Glutamatergic neuron (in vitro differentiated cells): ENCODE measurements at regions not wholly inside any gene's neighbourhood (a gene's known extent, or its start where the extent isn't known, plus 50 kb on each side); places are given as distances from the start of the nearest gene placed in this dataset.

ENCODE experiments used
- DNase-seq: peaks from one replicate; pipeline ENCODE4 v3.0.0; 2022
- H3K27ac Mint-ChIP-seq: one replicate; pipeline ENCODE4 v1.8.0; 2020; ENCODE audit warnings: mild to moderate bottlenecking, mixed read lengths, inconsistent platforms; ENCODE audit not compliant: unreplicated experiment
- H3K27me3 Mint-ChIP-seq: one replicate; pipeline ENCODE4 v1.8.0; 2020; ENCODE audit warnings: mild to moderate bottlenecking, moderate library complexity, mixed read lengths, inconsistent platforms; ENCODE audit not compliant: unreplicated experiment
- H3K36me3 Mint-ChIP-seq: one replicate; pipeline ENCODE4 v1.8.0; 2020; ENCODE audit warnings: mild to moderate bottlenecking, mixed read lengths, inconsistent platforms; ENCODE audit not compliant: unreplicated experiment
- H3K4me1 Mint-ChIP-seq: one replicate; pipeline ENCODE4 v1.8.0; 2020; ENCODE audit warnings: mild to moderate bottlenecking, low read depth, mixed read lengths, inconsistent platforms; ENCODE audit not compliant: unreplicated experiment
- H3K4me3 Mint-ChIP-seq: one replicate; pipeline ENCODE4 v1.8.0; 2020; ENCODE audit warnings: mild to moderate bottlenecking, mixed read lengths, inconsistent platforms; ENCODE audit not compliant: unreplicated experiment
- H3K9me3 Mint-ChIP-seq: one replicate; pipeline ENCODE4 v1.8.0; 2020; ENCODE audit warnings: mild to moderate bottlenecking, moderate library complexity, mixed read lengths, inconsistent platforms; ENCODE audit not compliant: unreplicated experiment
- TF ChIP-seq, protein P1 (sequence below): fragments of 200-600 bp; sonication (generic); IDR thresholded peaks from one replicate; pipeline ENCODE4 v1.5.0; 2021; ENCODE audit not compliant: partially characterized antibody, unreplicated experiment

DNA sequence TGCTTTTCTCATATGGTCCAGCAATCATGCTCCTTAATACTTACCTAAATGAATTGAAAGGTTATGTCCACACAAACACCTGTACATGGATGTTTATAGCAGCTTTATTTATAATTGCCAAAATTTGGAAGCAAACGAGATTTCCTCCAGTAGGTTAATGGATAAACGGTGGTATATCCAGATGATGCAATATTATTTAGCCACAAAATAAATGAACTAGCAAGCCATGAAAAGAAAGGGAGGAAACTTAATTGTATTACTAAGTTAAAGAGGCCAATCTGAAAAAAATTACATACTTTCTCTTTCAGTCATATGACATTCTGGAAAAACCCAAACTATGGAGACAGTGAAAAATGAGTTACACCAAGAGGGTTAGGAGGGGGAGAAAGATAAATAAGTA lies 76.3 kb upstream of the LRRC7 start:
- Mint-ChIP-seq H3K4me1 (no peaks in the 10 kb centered on the region), H3K4me3 (no peak overlapping the region), H3K36me3 (no peaks in the 10 kb centered on the region), H3K27ac (no peak overlapping the region), H3K27me3 (no peaks in the 10 kb centered on the region), H3K9me3 (no peaks in the 10 kb centered on the region)
- no peak for DNase-seq
- TF ChIP-seq, protein P1, sequence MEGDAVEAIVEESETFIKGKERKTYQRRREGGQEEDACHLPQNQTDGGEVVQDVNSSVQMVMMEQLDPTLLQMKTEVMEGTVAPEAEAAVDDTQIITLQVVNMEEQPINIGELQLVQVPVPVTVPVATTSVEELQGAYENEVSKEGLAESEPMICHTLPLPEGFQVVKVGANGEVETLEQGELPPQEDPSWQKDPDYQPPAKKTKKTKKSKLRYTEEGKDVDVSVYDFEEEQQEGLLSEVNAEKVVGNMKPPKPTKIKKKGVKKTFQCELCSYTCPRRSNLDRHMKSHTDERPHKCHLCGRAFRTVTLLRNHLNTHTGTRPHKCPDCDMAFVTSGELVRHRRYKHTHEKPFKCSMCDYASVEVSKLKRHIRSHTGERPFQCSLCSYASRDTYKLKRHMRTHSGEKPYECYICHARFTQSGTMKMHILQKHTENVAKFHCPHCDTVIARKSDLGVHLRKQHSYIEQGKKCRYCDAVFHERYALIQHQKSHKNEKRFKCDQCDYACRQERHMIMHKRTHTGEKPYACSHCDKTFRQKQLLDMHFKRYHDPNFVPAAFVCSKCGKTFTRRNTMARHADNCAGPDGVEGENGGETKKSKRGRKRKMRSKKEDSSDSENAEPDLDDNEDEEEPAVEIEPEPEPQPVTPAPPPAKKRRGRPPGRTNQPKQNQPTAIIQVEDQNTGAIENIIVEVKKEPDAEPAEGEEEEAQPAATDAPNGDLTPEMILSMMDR = no peak

DNA sequence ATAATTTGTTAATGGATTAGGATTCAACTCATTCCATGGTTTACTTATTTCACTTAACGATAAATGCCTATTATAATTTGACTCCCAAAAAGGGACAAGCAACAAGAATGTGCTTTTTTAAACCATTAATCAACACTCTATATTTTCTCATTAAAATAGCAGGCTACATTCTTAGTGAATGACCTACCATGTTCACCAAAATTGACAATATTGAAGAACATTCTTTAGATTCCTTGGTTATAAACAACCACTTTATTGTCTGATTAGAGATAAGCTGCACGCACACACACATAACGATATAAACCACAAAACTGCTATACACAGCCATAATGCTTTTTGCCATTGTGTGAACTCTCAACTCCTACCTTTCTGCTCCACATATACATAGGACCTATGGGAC lies 75.4 kb upstream of the LRRC7 start:
- no peak for DNase-seq
- Mint-ChIP-seq H3K4me3 (no peak overlapping the region), H3K27me3 (no peaks in the 10 kb centered on the region), H3K4me1 (no peaks in the 10 kb centered on the region), H3K36me3 (no peaks in the 10 kb centered on the region), H3K27ac (no peak overlapping the region), H3K9me3 (no peaks in the 10 kb centered on the region)
- TF ChIP-seq, protein P1 = no peak

DNA sequence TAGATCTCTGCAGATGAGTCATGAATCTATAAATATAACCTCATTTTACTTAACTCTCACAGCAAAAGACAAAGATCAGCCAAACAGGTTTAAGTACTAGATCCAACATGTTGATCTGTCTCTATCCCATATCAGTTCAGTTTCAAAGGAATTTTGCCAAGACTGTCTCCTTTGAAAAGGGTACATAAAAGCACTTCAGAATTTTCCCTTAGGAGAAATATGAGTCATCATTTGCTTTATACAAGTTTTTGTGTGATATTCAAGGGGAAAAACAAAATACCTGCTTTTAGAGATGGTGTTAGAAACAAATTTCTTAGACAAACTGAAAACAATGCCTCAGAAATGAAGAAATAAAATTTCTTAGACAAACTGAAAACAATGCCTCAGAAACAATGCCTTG lies 73.5 kb upstream of the LRRC7 start:
- H3K27ac Mint-ChIP-seq = no peak overlapping the region
- no peak overlapping the region for H3K4me3 Mint-ChIP-seq
- no peaks in the 10 kb centered on the region for H3K27me3 Mint-ChIP-seq
- no peaks in the 10 kb centered on the region for H3K4me1 Mint-ChIP-seq
- TF ChIP-seq, protein P1 = no peak
- H3K36me3 Mint-ChIP-seq = no peaks in the 10 kb centered on the region
- DNase-seq = no peak
- no peaks in the 10 kb centered on the region for H3K9me3 Mint-ChIP-seq

DNA sequence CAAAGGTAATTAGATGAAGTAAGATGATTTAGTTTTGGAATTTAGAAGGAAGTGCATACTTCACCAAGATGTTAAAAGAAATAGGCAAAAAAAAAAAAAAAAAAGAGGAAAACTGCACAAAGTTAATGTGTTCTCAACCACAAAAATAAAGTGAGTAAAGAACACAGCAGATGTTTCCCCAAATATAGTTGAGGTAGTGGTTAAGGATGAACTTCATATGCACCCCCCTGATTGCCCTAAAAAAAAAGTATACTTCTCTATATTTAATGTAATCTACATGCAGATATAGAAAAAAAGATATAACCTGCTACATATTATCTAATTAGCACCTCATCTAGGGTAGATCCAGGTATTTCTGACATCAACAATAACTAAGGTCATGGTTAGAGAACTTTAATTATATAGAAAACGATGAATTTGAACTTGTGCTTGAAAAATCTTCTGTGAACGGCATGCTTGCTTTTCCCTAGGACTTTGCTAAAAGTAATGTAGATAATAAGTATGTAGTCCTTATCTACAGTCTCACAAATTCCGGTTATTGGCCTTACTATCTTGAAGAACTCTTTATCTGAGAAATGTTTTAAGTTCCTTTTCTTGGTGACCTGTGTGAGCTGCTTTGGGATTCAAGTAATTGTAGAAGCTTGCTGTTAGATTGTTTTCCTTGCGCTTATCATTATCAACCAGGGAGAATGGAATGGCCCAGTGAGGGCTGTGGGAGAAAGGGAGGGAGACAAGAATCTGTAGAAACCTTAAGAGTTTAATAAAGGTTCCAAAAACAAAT lies 70.1 kb upstream of the LRRC7 start:
- no peaks in the 10 kb centered on the region for H3K4me1 Mint-ChIP-seq

DNA sequence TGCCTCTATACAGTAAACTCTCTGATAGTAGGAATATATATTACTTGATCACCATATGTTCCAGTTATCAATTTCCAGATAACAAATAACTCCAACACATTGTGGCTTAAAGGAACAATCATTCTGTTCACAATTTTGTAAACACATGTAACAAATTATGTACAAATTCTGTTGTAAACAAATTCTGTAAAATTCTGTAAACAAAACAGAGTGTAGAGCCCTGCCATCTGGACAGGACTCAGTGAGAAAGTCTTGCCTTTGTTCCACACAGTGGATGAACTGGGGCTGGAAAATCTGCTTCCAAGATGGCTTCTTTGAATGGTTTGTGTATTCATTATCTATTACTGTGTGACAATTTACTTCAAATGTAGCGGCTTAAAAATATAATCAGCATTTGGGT lies 69.0 kb upstream of the LRRC7 start:
- H3K4me3 Mint-ChIP-seq = no peak overlapping the region
- no peaks in the 10 kb centered on the region for H3K9me3 Mint-ChIP-seq
- H3K4me1 Mint-ChIP-seq = no peaks in the 10 kb centered on the region
- TF ChIP-seq, protein P1 = no peak
- no peaks in the 10 kb centered on the region for H3K27me3 Mint-ChIP-seq
- DNase-seq = no peak
- no peak overlapping the region for H3K27ac Mint-ChIP-seq
- no peaks in the 10 kb centered on the region for H3K36me3 Mint-ChIP-seq

More for the DNA sequence above, 70.1 kb upstream of the LRRC7 start:
- no peak for DNase-seq
- no peaks in the 10 kb centered on the region for H3K9me3 Mint-ChIP-seq
- H3K36me3 Mint-ChIP-seq = no peaks in the 10 kb centered on the region
- no peak overlapping the region for H3K4me3 Mint-ChIP-seq
- TF ChIP-seq, protein P1 = no peak
- H3K27me3 Mint-ChIP-seq = no peaks in the 10 kb centered on the region
- no peak overlapping the region for H3K27ac Mint-ChIP-seq
